RWPE2 (cell line): ENCODE measurements at regions not wholly inside any gene's neighbourhood (a gene's known extent, or its start where the extent isn't known, plus 50 kb on each side); places are given as distances from the start of the nearest gene placed in this dataset.

ENCODE experiments used
- ATAC-seq: fragments of 200-7000 bp; cut with Tn5 transposase; 3 replicates; pipeline ENCODE4 v1.9.1; 2021; ENCODE audit warnings: low read depth
- DNase-seq: peaks from one replicate; pipeline ENCODE4 v3.0.0-alpha.2; 2020; ENCODE audit warnings: low spot score
- H3K27ac ChIP-seq: fragments of 450-650 bp; 2 replicates; pipeline ENCODE4 v1.5.1; 2017; ENCODE audit warnings: mild to moderate bottlenecking; ENCODE audit not compliant: poor library complexity, severe bottlenecking
- H3K27me3 ChIP-seq: fragments of 250-450 bp; sonication (Bioruptor Pico); 2 replicates; pipeline ENCODE4 v1.5.1; 2021; ENCODE audit warnings: mild to moderate bottlenecking, moderate library complexity; ENCODE audit not compliant: insufficient read depth, poor library complexity, severe bottlenecking
- H3K36me3 ChIP-seq: fragments of 250-450 bp; sonication (Bioruptor Pico); 2 replicates; pipeline ENCODE4 v1.5.1; 2020; ENCODE audit warnings: low read depth, mild to moderate bottlenecking, moderate library complexity
- H3K4me1 ChIP-seq: fragments of 250-450 bp; sonication (Bioruptor Pico); 2 replicates; pipeline ENCODE4 v1.5.1; 2021; ENCODE audit warnings: mild to moderate bottlenecking, moderate library complexity; ENCODE audit not compliant: insufficient read depth, poor library complexity, severe bottlenecking
- H3K4me3 ChIP-seq: fragments of 250-450 bp; sonication (Bioruptor Pico); 2 replicates; pipeline ENCODE4 v1.5.1; 2021; ENCODE audit warnings: mild to moderate bottlenecking, moderate library complexity; ENCODE audit not compliant: severe bottlenecking
- H3K9me3 ChIP-seq: fragments of 250-450 bp; sonication (Bioruptor Pico); 2 replicates; pipeline ENCODE4 v1.5.1; 2021; ENCODE audit warnings: mild to moderate bottlenecking, moderate library complexity; ENCODE audit not compliant: severe bottlenecking
- CTCF ChIP-seq: fragments of 450-650 bp; IDR thresholded peaks from one replicate; pipeline ENCODE4 v1.5.1; 2017; ENCODE audit warnings: mild to moderate bottlenecking, moderate library complexity; ENCODE audit not compliant: poor library complexity, severe bottlenecking

- H3K36me3 ChIP-seq = no peaks in the 10 kb centered on the region
- no peak for DNase-seq
These were observed 1002.6 kb downstream of the GALC start for GRCh38 chr14:86990396-86990795.

DNA sequence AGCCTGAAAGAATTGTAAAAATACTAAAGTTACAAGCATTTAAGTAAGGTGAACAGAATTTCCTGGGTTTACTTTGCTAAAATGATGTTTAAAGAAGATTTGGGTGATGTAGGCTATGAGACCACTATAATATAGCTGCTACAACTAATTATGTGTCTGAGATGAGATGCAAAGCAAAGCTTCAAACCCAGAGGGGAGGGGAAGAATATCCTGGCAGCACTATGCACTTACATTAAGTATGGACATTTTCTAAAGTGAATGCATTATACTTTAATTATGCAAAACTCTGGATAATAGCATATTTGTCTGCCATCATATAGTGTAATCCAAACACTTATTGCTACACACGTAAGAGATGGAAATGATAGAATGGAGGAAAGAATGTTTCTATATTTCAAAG, 1003.7 kb downstream of the GALC start:
- TF ChIP-seq CTCF = no peak
- Histone ChIP-seq H3K9me3 (no peaks in the 10 kb centered on the region), H3K36me3 (no peaks in the 10 kb centered on the region), H3K4me1 (no peaks in the 10 kb centered on the region), H3K27ac (no peak overlapping the region), H3K4me3 (no peak overlapping the region), H3K27me3 (no peaks in the 10 kb centered on the region)
- DNase-seq (no peak), ATAC-seq (no peak)

More at GRCh38 chr14:86990396-86990795, 1002.6 kb downstream of the GALC start:
- no peak for ATAC-seq
- H3K27ac ChIP-seq = no peak overlapping the region
- H3K27me3 ChIP-seq = no peaks in the 10 kb centered on the region
- H3K9me3 ChIP-seq = no peaks in the 10 kb centered on the region
- H3K4me3 ChIP-seq = no peak overlapping the region
- TF ChIP-seq CTCF = no peak
- no peaks in the 10 kb centered on the region for H3K4me1 ChIP-seq

DNA sequence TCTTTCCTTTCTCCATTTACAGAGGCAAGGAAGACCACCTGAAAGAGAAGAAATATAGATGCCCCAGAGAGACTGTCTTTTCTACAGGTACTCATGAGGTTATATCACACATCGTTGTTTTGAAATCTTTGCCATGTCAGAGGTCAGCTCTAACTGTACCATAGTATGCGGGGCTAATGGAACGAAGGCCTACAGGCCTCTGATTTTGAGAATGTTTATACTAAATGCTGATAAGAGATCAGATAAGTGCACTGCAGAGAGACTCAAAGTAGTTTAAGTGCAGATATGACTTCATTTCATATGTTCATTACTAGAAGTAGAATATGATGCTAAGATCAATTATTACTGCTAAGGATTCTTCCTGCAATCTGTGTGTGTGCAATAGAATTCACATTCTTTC, 1005.0 kb downstream of the GALC start:
- DNase-seq = no peak
- Histone ChIP-seq H3K27me3 (no peaks in the 10 kb centered on the region), H3K27ac (no peak overlapping the region), H3K9me3 (no peaks in the 10 kb centered on the region), H3K4me1 (no peaks in the 10 kb centered on the region), H3K4me3 (no peak overlapping the region), H3K36me3 (no peaks in the 10 kb centered on the region)
- TF ChIP-seq CTCF = no peak
- ATAC-seq = no peak

DNA sequence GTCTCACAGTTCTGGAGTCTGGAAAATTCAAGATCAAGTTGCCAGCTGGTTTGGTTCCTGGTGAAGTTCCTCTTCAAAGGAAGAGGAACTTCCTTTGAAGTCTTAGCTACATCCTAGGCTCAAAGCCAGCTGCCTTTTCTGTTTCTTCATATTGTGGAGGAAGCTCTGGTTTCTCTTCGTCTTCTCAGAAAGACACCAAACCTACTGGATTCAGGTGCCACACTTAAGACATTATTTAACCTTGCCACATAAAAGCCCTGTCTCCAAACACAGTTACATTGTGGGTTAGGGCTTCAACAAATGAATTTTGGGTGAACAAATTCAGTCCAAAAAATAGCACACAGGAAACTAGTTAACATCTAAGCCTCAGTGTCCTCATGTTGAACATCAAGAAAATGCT, 1019.8 kb downstream of the GALC start:
- Histone ChIP-seq H3K4me1 (no peaks in the 10 kb centered on the region), H3K27me3 (no peaks in the 10 kb centered on the region), H3K9me3 (no peaks in the 10 kb centered on the region), H3K27ac (no peak overlapping the region), H3K4me3 (no peak overlapping the region), H3K36me3 (no peaks in the 10 kb centered on the region)
- DNase-seq (no peak), ATAC-seq (no peak)
- TF ChIP-seq CTCF = no peak

GRCh38 chr14:86971292-86971691, 1021.7 kb downstream of the GALC start:
- no peaks in the 10 kb centered on the region for H3K27me3 ChIP-seq

More at GRCh38 chr14:86971292-86971691, 1021.7 kb downstream of the GALC start:
- Histone ChIP-seq H3K9me3 (no peaks in the 10 kb centered on the region), H3K4me3 (no peak overlapping the region), H3K4me1 (no peaks in the 10 kb centered on the region), H3K36me3 (no peaks in the 10 kb centered on the region), H3K27ac (no peak overlapping the region)
- DNase-seq = no peak
- ATAC-seq = no peak
- TF ChIP-seq CTCF = no peak
